ENCODE measurements at regions not wholly inside any gene's neighbourhood (a gene's known extent, or its start where the extent isn't known, plus 50 kb on each side); places are given as distances from the start of the nearest gene placed in this dataset.
"Not testable (repeated sequence)": the region's sequence is repeated elsewhere in the genome, so short reads cannot be mapped to it uniquely, and the experiment has no call there.

DNA sequence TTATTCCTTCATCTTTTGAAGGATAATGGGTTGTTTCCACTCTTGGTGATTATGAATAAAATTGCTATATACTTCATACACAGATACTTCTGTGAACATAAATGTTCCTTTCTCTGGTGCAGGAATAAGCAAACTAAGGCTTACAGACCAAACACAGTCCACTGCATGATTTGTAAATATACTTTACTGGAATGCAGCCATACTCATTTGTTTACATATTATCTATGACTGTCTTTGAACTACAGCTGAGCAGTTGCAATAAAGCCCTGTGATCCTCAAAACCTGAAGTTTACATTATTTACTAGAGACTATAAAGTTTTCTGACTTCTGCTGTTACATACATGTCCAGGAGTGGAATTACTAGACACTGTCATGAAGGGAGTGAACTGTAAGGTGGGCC lies 381.0 kb upstream of the CNTNAP5 start:
- H3K27ac ChIP-seq (ENCODE audit: low read length): no peak overlapping the region
- no peaks in the 10 kb centered on the region for H3K27me3 ChIP-seq (ENCODE audit: control insufficient read depth, insufficient read depth, low read length)
- H3K36me3 ChIP-seq (ENCODE audit: control insufficient read depth, insufficient read depth, low read length): no peaks in the 10 kb centered on the region
- H3K9me3 ChIP-seq (replicated peaks; ENCODE audit: control insufficient read depth, low read depth, low read length): no peaks in the 10 kb centered on the region
- no peak overlapping the region for H3K4me3 ChIP-seq (ENCODE audit: low read length)
- no peak for DNase-seq
- no peaks in the 10 kb centered on the region for H3K4me1 ChIP-seq (ENCODE audit: control insufficient read depth, insufficient read depth, low read length)

- no peak for DNase-seq
- no CpG with 5 or more reads among the region's 3 CpGs for WGBS (ENCODE audit: insufficient coverage)
- Histone ChIP-seq H3K4me1 (ENCODE audit: control insufficient read depth, insufficient read depth, low read length) (no peaks in the 10 kb centered on the region), H3K27me3 (ENCODE audit: control insufficient read depth, insufficient read depth, low read length) (no peaks in the 10 kb centered on the region), H3K27ac (ENCODE audit: low read length) (no peak overlapping the region), H3K4me3 (ENCODE audit: low read length) (no peak overlapping the region), H3K36me3 (ENCODE audit: control insufficient read depth, insufficient read depth, low read length) (no peaks in the 10 kb centered on the region), H3K9me3 (replicated peaks; ENCODE audit: control insufficient read depth, low read depth, low read length) (no peaks in the 10 kb centered on the region)
Observed at GRCh38 chr2:123648016-123648415, 377.1 kb upstream of the CNTNAP5 start.

DNA sequence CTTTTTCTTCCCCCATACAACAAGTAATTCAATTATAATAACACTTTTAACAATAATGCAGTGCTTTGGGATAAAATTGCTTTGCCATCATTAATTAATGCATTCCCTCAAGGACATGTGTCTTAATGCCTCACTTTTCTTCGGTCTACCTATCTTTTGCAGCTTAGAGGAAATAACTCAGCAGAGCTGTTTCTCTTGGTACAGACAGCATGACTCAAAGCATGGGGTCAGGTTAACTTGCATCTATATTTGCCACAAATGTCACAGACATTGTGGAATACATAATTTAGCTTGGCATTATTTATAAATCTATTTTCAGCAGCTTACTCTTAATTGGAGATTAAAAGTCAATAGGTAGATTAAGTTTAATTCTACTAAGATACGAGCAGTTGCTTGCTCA lies 376.1 kb upstream of the CNTNAP5 start:
- 100% methylated on average over 1 of the region's 2 CpGs for WGBS (ENCODE audit: insufficient coverage)
- Histone ChIP-seq H3K4me1 (ENCODE audit: control insufficient read depth, insufficient read depth, low read length) (no peaks in the 10 kb centered on the region), H3K27me3 (ENCODE audit: control insufficient read depth, insufficient read depth, low read length) (no peaks in the 10 kb centered on the region), H3K36me3 (ENCODE audit: control insufficient read depth, insufficient read depth, low read length) (no peaks in the 10 kb centered on the region), H3K27ac (ENCODE audit: low read length) (no peak overlapping the region), H3K9me3 (replicated peaks; ENCODE audit: control insufficient read depth, low read depth, low read length) (no peaks in the 10 kb centered on the region), H3K4me3 (ENCODE audit: low read length) (no peak overlapping the region)
- DNase-seq: no peak

DNA sequence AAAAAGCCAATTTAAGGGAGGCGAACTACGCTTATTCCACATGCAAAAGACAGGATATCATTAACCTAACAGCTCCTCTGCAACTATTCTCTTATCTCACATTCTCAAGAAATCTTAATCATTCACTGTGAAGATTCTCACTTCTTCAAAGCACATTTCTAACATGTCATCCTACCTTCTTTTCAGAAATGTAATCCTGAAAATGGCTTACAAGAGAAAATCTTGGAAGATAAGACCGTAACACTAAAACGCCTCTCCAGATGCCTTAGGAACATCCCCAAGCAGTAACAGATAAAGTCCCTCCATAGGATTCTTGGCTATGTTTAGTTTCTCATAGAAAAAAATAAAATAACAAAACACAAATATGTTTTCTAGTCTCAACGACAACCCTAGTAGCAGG lies 373.9 kb upstream of the CNTNAP5 start:
- H3K9me3 ChIP-seq (replicated peaks; ENCODE audit: control insufficient read depth, low read depth, low read length): no peaks in the 10 kb centered on the region
- WGBS (ENCODE audit: insufficient coverage): 89% methylated on average over 2 of the region's 5 CpGs
- no peak for DNase-seq
- no peak overlapping the region for H3K27ac ChIP-seq (ENCODE audit: low read length)
- H3K4me3 ChIP-seq (ENCODE audit: low read length): no peak overlapping the region
- H3K27me3 ChIP-seq (ENCODE audit: control insufficient read depth, insufficient read depth, low read length): no peaks in the 10 kb centered on the region
- no peaks in the 10 kb centered on the region for H3K36me3 ChIP-seq (ENCODE audit: control insufficient read depth, insufficient read depth, low read length)
- H3K4me1 ChIP-seq (ENCODE audit: control insufficient read depth, insufficient read depth, low read length): no peaks in the 10 kb centered on the region

- Histone ChIP-seq H3K9me3 (replicated peaks; ENCODE audit: control insufficient read depth, low read depth, low read length) (peaks cover under 1% of the 10 kb centered on the region), H3K27me3 (ENCODE audit: control insufficient read depth, insufficient read depth, low read length) (no peaks in the 10 kb centered on the region), H3K36me3 (ENCODE audit: control insufficient read depth, insufficient read depth, low read length) (no peaks in the 10 kb centered on the region), H3K4me1 (ENCODE audit: control insufficient read depth, insufficient read depth, low read length) (no peaks in the 10 kb centered on the region), H3K27ac (ENCODE audit: low read length) (no peak overlapping the region), H3K4me3 (ENCODE audit: low read length) (no peak overlapping the region)
- WGBS (ENCODE audit: insufficient coverage): 78% methylated on average over 1 of the region's 1 CpG
- no peak for DNase-seq
Observed at GRCh38 chr2:123652320-123652719, 372.8 kb upstream of the CNTNAP5 start.

DNA sequence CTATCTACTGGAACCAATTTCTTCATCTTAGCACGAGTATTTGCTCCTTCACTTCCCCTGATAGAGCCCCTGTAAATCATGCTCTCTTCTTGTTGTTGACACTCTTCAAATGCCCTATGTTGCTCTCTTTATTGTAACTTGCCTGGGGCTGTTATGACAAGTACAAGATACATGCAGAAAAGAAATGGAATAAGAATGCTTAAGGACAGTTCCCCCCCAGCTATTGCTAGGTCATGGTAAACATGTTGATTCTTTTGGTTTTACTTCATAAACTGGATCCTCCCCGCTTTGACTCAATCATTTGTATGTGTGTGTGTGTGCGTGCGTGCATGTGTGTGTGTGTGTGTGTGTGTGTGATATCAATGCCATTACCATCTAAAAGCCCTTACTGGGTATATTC lies 368.5 kb upstream of the CNTNAP5 start:
- H3K27ac ChIP-seq (ENCODE audit: low read length): no peak overlapping the region
- no peaks in the 10 kb centered on the region for H3K27me3 ChIP-seq (ENCODE audit: control insufficient read depth, insufficient read depth, low read length)
- DNase-seq: no peak
- no peak overlapping the region for H3K4me3 ChIP-seq (ENCODE audit: low read length)
- no peaks in the 10 kb centered on the region for H3K4me1 ChIP-seq (ENCODE audit: control insufficient read depth, insufficient read depth, low read length)
- H3K9me3 ChIP-seq (replicated peaks; ENCODE audit: control insufficient read depth, low read depth, low read length): peaks cover 7% of the 10 kb centered on the region
- H3K36me3 ChIP-seq (ENCODE audit: control insufficient read depth, insufficient read depth, low read length): no peaks in the 10 kb centered on the region
- WGBS (ENCODE audit: insufficient coverage): 60% methylated on average over 1 of the region's 4 CpGs

DNA sequence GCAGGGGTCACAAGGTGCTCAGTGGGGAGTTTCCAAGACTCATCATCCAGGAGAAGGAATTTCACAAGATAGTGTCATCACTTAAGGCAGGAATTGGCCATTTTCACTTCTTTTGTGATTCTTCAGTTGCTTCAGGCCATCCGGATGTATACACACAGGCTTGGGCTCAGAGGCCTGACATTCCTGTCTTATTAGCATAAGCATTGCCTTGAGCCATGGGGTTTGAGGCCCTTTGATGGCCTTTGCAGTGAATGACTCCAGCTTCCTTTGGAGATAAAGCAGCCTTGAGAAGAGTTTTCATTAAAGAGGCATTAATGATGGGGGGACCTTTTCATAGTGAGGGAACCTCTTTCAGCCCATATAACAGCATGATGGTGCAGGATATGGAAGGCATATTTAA lies 366.0 kb upstream of the CNTNAP5 start:
- peaks cover 7% of the 10 kb centered on the region for H3K9me3 ChIP-seq (replicated peaks; ENCODE audit: control insufficient read depth, low read depth, low read length)

DNA sequence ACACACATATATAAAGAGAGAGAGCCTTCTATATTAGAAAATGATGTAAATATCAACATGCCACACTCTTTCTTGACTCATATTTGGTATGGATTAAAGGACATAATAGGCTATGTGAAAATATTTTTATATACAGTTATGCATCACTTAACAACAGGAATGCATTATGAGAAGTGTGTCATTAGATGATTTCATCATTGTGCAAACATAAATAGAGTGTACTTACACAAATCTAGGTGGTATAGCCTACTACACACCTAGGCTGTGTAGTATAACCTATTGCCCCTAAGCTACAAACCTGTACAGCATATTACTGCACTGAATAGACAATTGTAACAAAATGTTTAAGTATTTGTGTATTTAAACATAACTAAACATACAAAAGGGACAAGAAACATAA lies 354.8 kb upstream of the CNTNAP5 start:
- Histone ChIP-seq H3K9me3 (replicated peaks; ENCODE audit: control insufficient read depth, low read depth, low read length) (no peaks in the 10 kb centered on the region), H3K36me3 (ENCODE audit: control insufficient read depth, insufficient read depth, low read length) (no peaks in the 10 kb centered on the region), H3K4me3 (ENCODE audit: low read length) (no peak overlapping the region), H3K27me3 (ENCODE audit: control insufficient read depth, insufficient read depth, low read length) (no peaks in the 10 kb centered on the region), H3K27ac (ENCODE audit: low read length) (no peak overlapping the region), H3K4me1 (ENCODE audit: control insufficient read depth, insufficient read depth, low read length) (no peaks in the 10 kb centered on the region)
- no peak for DNase-seq

More for the DNA sequence above, 366.0 kb upstream of the CNTNAP5 start:
- Histone ChIP-seq H3K27ac (ENCODE audit: low read length) (no peak overlapping the region), H3K4me1 (ENCODE audit: control insufficient read depth, insufficient read depth, low read length) (no peaks in the 10 kb centered on the region), H3K4me3 (ENCODE audit: low read length) (no peak overlapping the region), H3K27me3 (ENCODE audit: control insufficient read depth, insufficient read depth, low read length) (no peaks in the 10 kb centered on the region), H3K36me3 (ENCODE audit: control insufficient read depth, insufficient read depth, low read length) (no peaks in the 10 kb centered on the region)
- no CpG with 5 or more reads among the region's 1 CpG for WGBS (ENCODE audit: insufficient coverage)
- DNase-seq: no peak

DNA sequence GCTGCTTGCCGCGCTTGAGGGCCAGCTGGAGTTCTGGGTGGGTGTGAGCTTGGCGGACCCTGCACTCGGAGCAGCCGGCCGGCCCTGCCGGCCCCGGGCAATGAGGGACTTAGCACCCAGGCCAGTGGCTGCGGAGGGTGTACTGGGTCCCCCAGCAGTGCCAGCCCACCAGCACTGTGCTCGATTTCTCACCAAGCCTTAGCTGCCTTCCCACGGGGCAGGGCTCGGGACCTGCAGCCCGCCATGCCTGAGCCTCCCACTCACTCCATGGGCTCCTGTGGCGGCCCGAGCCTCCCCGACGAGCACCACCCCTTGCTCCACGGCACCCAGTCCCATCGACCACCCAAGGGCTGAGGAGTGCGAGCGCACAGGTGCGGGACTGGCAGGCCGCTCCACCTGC lies 341.3 kb upstream of the CNTNAP5 start:
- H3K27ac ChIP-seq (ENCODE audit: low read length); DNase-seq; H3K36me3 ChIP-seq (ENCODE audit: control insufficient read depth, insufficient read depth, low read length); H3K4me3 ChIP-seq (ENCODE audit: low read length); H3K27me3 ChIP-seq (ENCODE audit: control insufficient read depth, insufficient read depth, low read length); H3K4me1 ChIP-seq (ENCODE audit: control insufficient read depth, insufficient read depth, low read length); H3K9me3 ChIP-seq (replicated peaks; ENCODE audit: control insufficient read depth, low read depth, low read length): not testable (repeated sequence)
- WGBS (ENCODE audit: insufficient coverage): 94% methylated on average over 19 of the region's 23 CpGs

DNA sequence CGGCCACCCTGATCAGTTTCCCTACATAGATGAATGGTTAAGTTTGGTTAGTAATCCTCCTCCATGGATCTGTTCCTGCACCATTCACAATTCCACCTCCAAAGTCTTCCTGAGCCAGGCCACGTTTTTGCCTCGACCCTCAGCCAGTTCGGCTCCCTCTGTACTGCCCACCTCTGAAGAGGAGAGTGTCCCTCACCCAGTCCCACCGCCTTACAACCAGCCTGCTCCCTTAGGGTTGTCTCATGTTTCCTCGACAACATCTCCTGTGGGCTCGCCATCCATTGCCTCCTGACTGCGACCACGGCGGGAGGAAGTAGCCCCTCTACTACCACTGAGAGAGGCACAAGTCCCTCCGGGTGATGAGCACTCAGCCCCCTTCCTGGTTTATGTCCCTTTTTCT lies 338.0 kb upstream of the CNTNAP5 start:
- no peaks in the 10 kb centered on the region for H3K27me3 ChIP-seq (ENCODE audit: control insufficient read depth, insufficient read depth, low read length)
- WGBS (ENCODE audit: insufficient coverage): 88% methylated on average over 11 of the region's 11 CpGs
- no peaks in the 10 kb centered on the region for H3K9me3 ChIP-seq (replicated peaks; ENCODE audit: control insufficient read depth, low read depth, low read length)
- H3K4me3 ChIP-seq (ENCODE audit: low read length): no peak overlapping the region
- no peaks in the 10 kb centered on the region for H3K36me3 ChIP-seq (ENCODE audit: control insufficient read depth, insufficient read depth, low read length)
- no peaks in the 10 kb centered on the region for H3K4me1 ChIP-seq (ENCODE audit: control insufficient read depth, insufficient read depth, low read length)
- DNase-seq: no peak
- no peak overlapping the region for H3K27ac ChIP-seq (ENCODE audit: low read length)

DNA sequence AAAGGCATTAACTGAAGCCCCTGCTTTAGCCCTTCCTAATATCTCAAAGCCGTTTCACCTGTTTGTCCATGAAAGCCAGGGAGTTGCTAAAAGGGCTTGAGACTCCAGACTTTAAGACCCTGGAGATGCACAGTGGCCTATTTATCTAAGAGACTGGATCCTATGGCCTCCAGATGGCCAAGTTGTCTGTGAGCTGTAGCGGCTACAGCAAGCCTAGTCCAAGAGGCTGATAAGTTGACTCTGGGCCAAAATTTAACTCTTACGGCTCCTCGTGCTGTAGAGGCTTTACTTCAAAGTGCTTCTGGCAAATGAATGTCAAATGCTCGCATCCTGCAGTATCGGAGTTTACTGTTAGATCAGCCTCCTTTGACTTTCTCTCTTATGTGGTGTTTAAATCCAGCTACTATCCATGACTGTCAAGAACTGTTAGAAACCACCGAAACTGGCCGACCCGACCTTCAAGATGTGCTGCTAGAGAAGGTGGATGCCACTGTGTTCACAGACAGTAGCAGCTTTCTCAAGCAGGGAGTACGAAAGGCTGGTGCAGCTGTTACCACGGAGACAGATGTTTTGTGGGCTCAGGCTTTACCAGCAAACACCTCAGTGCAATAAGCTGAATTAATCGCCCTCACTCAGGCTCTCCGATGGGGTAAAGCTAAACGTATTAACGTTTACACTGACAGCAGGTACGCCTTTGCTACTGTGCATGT lies 336.7 kb upstream of the CNTNAP5 start:
- H3K36me3 ChIP-seq (ENCODE audit: control insufficient read depth, insufficient read depth, low read length): no peaks in the 10 kb centered on the region
- H3K4me1 ChIP-seq (ENCODE audit: control insufficient read depth, insufficient read depth, low read length): no peaks in the 10 kb centered on the region
- no peaks in the 10 kb centered on the region for H3K9me3 ChIP-seq (replicated peaks; ENCODE audit: control insufficient read depth, low read depth, low read length)
- DNase-seq: peak; percentile 65
- no peak overlapping the region for H3K27ac ChIP-seq (ENCODE audit: low read length)
- no peak overlapping the region for H3K4me3 ChIP-seq (ENCODE audit: low read length)
- no peaks in the 10 kb centered on the region for H3K27me3 ChIP-seq (ENCODE audit: control insufficient read depth, insufficient read depth, low read length)
- 65% methylated on average over 13 of the region's 16 CpGs for WGBS (ENCODE audit: insufficient coverage)

Measured in muscle of leg (tissue), 3 donors.